ENCODE measurements at regions not wholly inside any gene's neighbourhood (a gene's known extent, or its start where the extent isn't known, plus 50 kb on each side); places are given as distances from the start of the nearest gene placed in this dataset.

GRCh38 chr2:49403637-49404036 is 249.3 kb upstream of the FSHR start:
- Histone ChIP-seq H3K4me1 (replicated peaks) (no peaks in the 10 kb centered on the region), H3K36me3 (no peaks in the 10 kb centered on the region), H3K4me3 (no peak overlapping the region), H3K27ac (no peak overlapping the region), H3K9me3 (no peaks in the 10 kb centered on the region), H3K27me3 (replicated peaks; ENCODE audit: insufficient read depth) (no peaks in the 10 kb centered on the region)
- TF ChIP-seq POLR2A (IDR thresholded peaks at IDR 0.05) (no peak), CTCF (IDR thresholded peaks at IDR 0.05) (no peak), POLR2AphosphoS5 (IDR thresholded peaks at IDR 0.05) (no peak)
- intact Hi-C loops (cut with DNase I): no loop called here
- 30% methylated on average over 2 of the region's 2 CpGs for WGBS
- no peak for DNase-seq (ENCODE audit: low spot score)

GRCh38 chr2:49379406-49379805 is 225.1 kb upstream of the FSHR start:
- H3K27me3 ChIP-seq (replicated peaks; ENCODE audit: insufficient read depth): no peaks in the 10 kb centered on the region
- no peak overlapping the region for H3K27ac ChIP-seq
- H3K36me3 ChIP-seq: no peaks in the 10 kb centered on the region
- intact Hi-C loops (cut with DNase I): no loop called here
- H3K9me3 ChIP-seq: no peaks in the 10 kb centered on the region
- no peak for DNase-seq (ENCODE audit: low spot score)
- no peak for TF ChIP-seq POLR2AphosphoS5 (IDR thresholded peaks at IDR 0.05)
- TF ChIP-seq CTCF (IDR thresholded peaks at IDR 0.05): no peak
- TF ChIP-seq POLR2A (IDR thresholded peaks at IDR 0.05): no peak
- WGBS: 48% methylated on average over 1 of the region's 1 CpG
- no peaks in the 10 kb centered on the region for H3K4me1 ChIP-seq (replicated peaks)
- H3K4me3 ChIP-seq: no peak overlapping the region

GRCh38 chr2:49371128-49371701 is 216.9 kb upstream of the FSHR start:
- Histone ChIP-seq H3K4me1 (replicated peaks) (no peaks in the 10 kb centered on the region), H3K27me3 (replicated peaks; ENCODE audit: insufficient read depth) (no peaks in the 10 kb centered on the region), H3K4me3 (no peak overlapping the region), H3K9me3 (no peaks in the 10 kb centered on the region), H3K36me3 (no peaks in the 10 kb centered on the region), H3K27ac (no peak overlapping the region)
- TF ChIP-seq POLR2A (IDR thresholded peaks at IDR 0.05) (no peak), CTCF (IDR thresholded peaks at IDR 0.05) (no peak)
- DNase-seq (ENCODE audit: low spot score): no peak
- intact Hi-C loops (cut with DNase I): no loop called here

GRCh38 chr2:49369650-49370049 is 215.3 kb upstream of the FSHR start:
- WGBS: 81% methylated on average over 6 of the region's 6 CpGs
- TF ChIP-seq CTCF (IDR thresholded peaks at IDR 0.05): no peak
- no peak for TF ChIP-seq POLR2AphosphoS5 (IDR thresholded peaks at IDR 0.05)
- TF ChIP-seq POLR2A (IDR thresholded peaks at IDR 0.05): no peak

GRCh38 chr2:49369101-49369500 is 214.8 kb upstream of the FSHR start:
- no peak overlapping the region for H3K27ac ChIP-seq
- TF ChIP-seq POLR2AphosphoS5 (IDR thresholded peaks at IDR 0.05): no peak
- TF ChIP-seq POLR2A (IDR thresholded peaks at IDR 0.05): no peak
- no peak for TF ChIP-seq CTCF (IDR thresholded peaks at IDR 0.05)
- no peaks in the 10 kb centered on the region for H3K9me3 ChIP-seq
- no peak overlapping the region for H3K4me3 ChIP-seq
- intact Hi-C loops (cut with DNase I): no loop called here
- WGBS: 54% methylated on average over 2 of the region's 2 CpGs
- no peaks in the 10 kb centered on the region for H3K4me1 ChIP-seq (replicated peaks)
- H3K36me3 ChIP-seq: no peaks in the 10 kb centered on the region
- no peak for DNase-seq (ENCODE audit: low spot score)
- no peaks in the 10 kb centered on the region for H3K27me3 ChIP-seq (replicated peaks; ENCODE audit: insufficient read depth)

More at GRCh38 chr2:49369650-49370049, 215.3 kb upstream of the FSHR start:
- no peak overlapping the region for H3K27ac ChIP-seq
- no peak overlapping the region for H3K4me3 ChIP-seq
- intact Hi-C loops (cut with DNase I): no loop called here
- no peaks in the 10 kb centered on the region for H3K4me1 ChIP-seq (replicated peaks)
- H3K27me3 ChIP-seq (replicated peaks; ENCODE audit: insufficient read depth): no peaks in the 10 kb centered on the region
- no peaks in the 10 kb centered on the region for H3K9me3 ChIP-seq
- H3K36me3 ChIP-seq: no peaks in the 10 kb centered on the region
- no peak for DNase-seq (ENCODE audit: low spot score)
